Panc1 (cell line): ENCODE measurements at regions not wholly inside any gene's neighbourhood (a gene's known extent, or its start where the extent isn't known, plus 50 kb on each side); places are given as distances from the start of the nearest gene placed in this dataset.

Source experiments
- CTCF ChIP-seq: fragments of 450-650 bp; IDR thresholded peaks from 2 replicates; pipeline ENCODE4 v1.5.1; 2017; ENCODE audit warnings: mild to moderate bottlenecking
- POLR2AphosphoS5 ChIP-seq: IDR thresholded peaks from 2 replicates; pipeline ENCODE4 v1.6.1; 2012; ENCODE audit warnings: mild to moderate bottlenecking, low read depth, low read length, moderate library complexity
- SIN3A ChIP-seq: IDR thresholded peaks from 2 replicates; pipeline ENCODE4 v1.6.1; 2012; ENCODE audit warnings: low read depth, mild to moderate bottlenecking, low read length, moderate library complexity, borderline replicate concordance; ENCODE audit not compliant: insufficient read depth
- TCF7L2 ChIP-seq: IDR thresholded peaks from 2 replicates; pipeline ENCODE4 v1.6.1; 2011; ENCODE audit warnings: mild to moderate bottlenecking, low read depth, low read length, inconsistent platforms

GRCh38 chr10:44763331-44763730, 147.8 kb upstream of the TMEM72 start:
- TF ChIP-seq CTCF (no peak), SIN3A (no peak), TCF7L2 (no peak), POLR2AphosphoS5 (no peak)
